Fibroblast of pulmonary artery (primary cell): ENCODE measurements at regions not wholly inside any gene's neighbourhood (a gene's known extent, or its start where the extent isn't known, plus 50 kb on each side); places are given as distances from the start of the nearest gene placed in this dataset.
"Not testable (repeated sequence)": the region's sequence is repeated elsewhere in the genome, so short reads cannot be mapped to it uniquely, and the experiment has no call there.

Experiments used
- DNase-seq: peaks from one replicate; pipeline ENCODE4 v3.0.0-alpha.2; 2010; ENCODE audit warnings: low read depth
- H3K4me3 ChIP-seq: replicated peaks from 2 replicates; pipeline ENCODE4 v1.5.1; 2011; ENCODE audit warnings: low read depth, mild to moderate bottlenecking, control low read depth, low read length, moderate library complexity
- CTCF ChIP-seq: IDR thresholded peaks from 2 replicates; pipeline ENCODE4 v1.5.1; 2011; ENCODE audit warnings: mild to moderate bottlenecking, control low read depth, low read length, inconsistent platforms; ENCODE audit errors: missing control alignments

GRCh38 chr21:43287111-43287760 lies 118.4 kb downstream of the CRYAA start:
- no peak for DNase-seq

GRCh38 chr21:43286196-43286595 lies 117.4 kb downstream of the CRYAA start:
- H3K4me3 ChIP-seq = no peak overlapping the region
- DNase-seq = no peak
- no peak for TF ChIP-seq CTCF

More at GRCh38 chr21:43287111-43287760, 118.4 kb downstream of the CRYAA start:
- no peak overlapping the region for H3K4me3 ChIP-seq
- no peak for TF ChIP-seq CTCF

- H3K4me3 ChIP-seq = no peak overlapping the region
- DNase-seq = no peak
- TF ChIP-seq CTCF = no peak
Measured at GRCh38 chr21:43284700-43285099, 115.9 kb downstream of the CRYAA start.

GRCh38 chr21:43284238-43284637 lies 115.4 kb downstream of the CRYAA start:
- TF ChIP-seq CTCF = no peak
- DNase-seq = no peak
- no peak overlapping the region for H3K4me3 ChIP-seq

GRCh38 chr21:43283925-43284221 lies 115.1 kb downstream of the CRYAA start:
- H3K4me3 ChIP-seq, DNase-seq: not testable (repeated sequence)

GRCh38 chr21:43283136-43283924 lies 114.5 kb downstream of the CRYAA start:
- H3K4me3 ChIP-seq = no peak overlapping the region
- no peak for TF ChIP-seq CTCF
- DNase-seq = no peak

GRCh38 chr21:43282358-43283120 lies 113.7 kb downstream of the CRYAA start:
- TF ChIP-seq CTCF = no peak
- no peak overlapping the region for H3K4me3 ChIP-seq
- DNase-seq = no peak
